Testis (tissue), 2 donors: ENCODE measurements at regions not wholly inside any gene's neighbourhood (a gene's known extent, or its start where the extent isn't known, plus 50 kb on each side); places are given as distances from the start of the nearest gene placed in this dataset.

Experiments used
- DNase-seq: peaks from one replicate; pipeline ENCODE4 v3.0.0-alpha.2; 2019
- H3K27ac ChIP-seq, 2 donors: fragments of 200-600 bp; sonication (generic); one replicate each; pipeline ENCODE4 v1.5.1; 2019
- H3K27me3 ChIP-seq: fragments of 200-600 bp; sonication (generic); one replicate; pipeline ENCODE4 v1.5.1; 2019
- H3K36me3 ChIP-seq: fragments of 200-600 bp; sonication (generic); one replicate; pipeline ENCODE4 v1.5.1; 2017; ENCODE audit warnings: low read depth; ENCODE audit errors: missing control alignments
- H3K4me1 ChIP-seq: fragments of 200-600 bp; sonication (generic); one replicate; pipeline ENCODE4 v1.5.1; 2019
- H3K4me3 ChIP-seq, 2 donors: fragments of 200-600 bp; sonication (generic); one replicate each; pipeline ENCODE4 v1.5.1; 2017 to 2019
- H3K9me3 ChIP-seq: fragments of 200-600 bp; sonication (generic); one replicate; pipeline ENCODE4 v1.5.1; 2017
- CTCF ChIP-seq, 3 experiments: fragments of 450-650 bp in 2 of 3; fragments of 200-600 bp in 1 of 3; sonication (generic) in 1 of 3; IDR thresholded peaks; one replicate each; pipeline ENCODE4 v1.5.1; 2016 to 2019; ENCODE audit warnings: antibody characterized with exemption in 3 of 3, mild to moderate bottlenecking in 2 of 3, moderate library complexity in 1 of 3
- POLR2A ChIP-seq: fragments of 450-650 bp; IDR thresholded peaks from one replicate; pipeline ENCODE4 v1.6.1; 2017; ENCODE audit warnings: antibody characterized with exemption, mild to moderate bottlenecking, moderate library complexity
- WGBS, 2 donors: methylation state at CpG; one replicate each; pipeline ENCODE4 v1.1.5; 2018; 5-methylcytosine and 5-hydroxymethylcytosine counted together
- intact Hi-C: fragments of 100-400 bp; cut with DNase I; formaldehyde crosslinking; loops from one replicate; pipeline ENCODE4 v1.15.1; 2023; ENCODE audit warnings: low total_unique reads

GRCh38 chr13:64206430-64207225 lies 2791.0 kb upstream of the PCDH20 start:
- Histone ChIP-seq H3K4me3 (no peak overlapping the region), H3K27ac (no peak overlapping the region), H3K9me3 (no peaks in the 10 kb centered on the region), H3K36me3 (no peaks in the 10 kb centered on the region), H3K4me1 (no peaks in the 10 kb centered on the region), H3K27me3 (no peaks in the 10 kb centered on the region)
- no peak for DNase-seq
- TF ChIP-seq POLR2A (no peak), CTCF (IDR thresholded peaks at IDR 0.05) (no peak)
- intact Hi-C loops, result no loop called here
- 75 to 80% methylated on average over 7 to 9 of the region's 9 CpGs for WGBS, 2 donors

- no peak overlapping the region for H3K4me3 ChIP-seq
- intact Hi-C loops, result no loop called here
- no peak for DNase-seq
These were observed 2786.9 kb upstream of the PCDH20 start for GRCh38 chr13:64202517-64202916.

GRCh38 chr13:64197232-64197631 lies 2781.6 kb upstream of the PCDH20 start:
- intact Hi-C loops, result no loop called here
- TF ChIP-seq CTCF (IDR thresholded peaks at IDR 0.05) (no peak), POLR2A (no peak)
- no peak for DNase-seq
- H3K9me3 ChIP-seq, result no peaks in the 10 kb centered on the region
- H3K4me1 ChIP-seq, result no peaks in the 10 kb centered on the region
- H3K4me3 ChIP-seq, result no peak overlapping the region
- H3K36me3 ChIP-seq, result no peaks in the 10 kb centered on the region
- no peak overlapping the region for H3K27ac ChIP-seq
- H3K27me3 ChIP-seq, result no peaks in the 10 kb centered on the region

More at GRCh38 chr13:64202517-64202916, 2786.9 kb upstream of the PCDH20 start:
- Histone ChIP-seq H3K36me3 (no peaks in the 10 kb centered on the region), H3K9me3 (no peaks in the 10 kb centered on the region), H3K27me3 (no peaks in the 10 kb centered on the region), H3K27ac (no peak overlapping the region), H3K4me1 (no peaks in the 10 kb centered on the region)
- TF ChIP-seq POLR2A (no peak), CTCF (IDR thresholded peaks at IDR 0.05) (no peak)
- WGBS, 2 donors, result 82 to 91% methylated on average over 1 of the region's 1 CpG

GRCh38 chr13:64186503-64187250 lies 2771.0 kb upstream of the PCDH20 start:
- Histone ChIP-seq H3K9me3 (no peaks in the 10 kb centered on the region), H3K4me3 (no peak overlapping the region), H3K27ac (no peak overlapping the region), H3K27me3 (no peaks in the 10 kb centered on the region), H3K4me1 (no peaks in the 10 kb centered on the region), H3K36me3 (no peaks in the 10 kb centered on the region)
- DNase-seq, result no peak
- TF ChIP-seq CTCF (IDR thresholded peaks at IDR 0.05) (no peak), POLR2A (no peak)
- intact Hi-C loops, result no loop called here
- 64 to 83% methylated on average over 2 of the region's 2 CpGs for WGBS, 2 donors
